Rectal smooth muscle tissue (tissue), 1 donor: ENCODE measurements at regions not wholly inside any gene's neighbourhood (a gene's known extent, or its start where the extent isn't known, plus 50 kb on each side); places are given as distances from the start of the nearest gene placed in this dataset.

Source experiments
- H3K27ac ChIP-seq: one replicate; pipeline ENCODE4 v1.7.0; 2013; ENCODE audit warnings: low read depth, low read length, inconsistent platforms
- H3K27me3 ChIP-seq: one replicate; pipeline ENCODE4 v1.7.0; 2013; ENCODE audit warnings: low read length; ENCODE audit not compliant: control insufficient read depth, insufficient read depth
- H3K36me3 ChIP-seq: one replicate; pipeline ENCODE4 v1.7.0; 2013; ENCODE audit warnings: low read length; ENCODE audit not compliant: control insufficient read depth, insufficient read depth
- H3K4me1 ChIP-seq: one replicate; pipeline ENCODE4 v1.7.0; 2013; ENCODE audit warnings: low read length; ENCODE audit not compliant: control insufficient read depth, insufficient read depth
- H3K4me3 ChIP-seq: one replicate; pipeline ENCODE4 v1.7.0; 2013; ENCODE audit warnings: low read length
- H3K9ac ChIP-seq: one replicate; pipeline ENCODE4 v1.7.0; 2013; ENCODE audit warnings: low read length

GRCh38 chr5:31137676-31138075 lies 55.8 kb upstream of the CDH6 start:
- no peaks in the 10 kb centered on the region for H3K36me3 ChIP-seq

GRCh38 chr5:31135542-31135941 lies 57.9 kb upstream of the CDH6 start:
- Histone ChIP-seq H3K36me3 (no peaks in the 10 kb centered on the region), H3K27me3 (no peaks in the 10 kb centered on the region), H3K9ac (no peak overlapping the region), H3K4me3 (no peak overlapping the region), H3K27ac (no peak overlapping the region), H3K4me1 (no peaks in the 10 kb centered on the region)

More at GRCh38 chr5:31137676-31138075, 55.8 kb upstream of the CDH6 start:
- H3K27me3 ChIP-seq: no peaks in the 10 kb centered on the region
- no peaks in the 10 kb centered on the region for H3K4me1 ChIP-seq
- no peak overlapping the region for H3K9ac ChIP-seq
- H3K4me3 ChIP-seq: no peak overlapping the region
- no peak overlapping the region for H3K27ac ChIP-seq

- H3K27ac ChIP-seq: no peak overlapping the region
- no peaks in the 10 kb centered on the region for H3K36me3 ChIP-seq
- no peaks in the 10 kb centered on the region for H3K27me3 ChIP-seq
- no peak overlapping the region for H3K9ac ChIP-seq
- no peak overlapping the region for H3K4me3 ChIP-seq
- no peaks in the 10 kb centered on the region for H3K4me1 ChIP-seq
These were observed 60.0 kb upstream of the CDH6 start for GRCh38 chr5:31133488-31133887.

GRCh38 chr5:31131381-31131891 lies 62.0 kb upstream of the CDH6 start:
- Histone ChIP-seq H3K9ac (no peak overlapping the region), H3K4me3 (no peak overlapping the region), H3K27ac (no peak overlapping the region), H3K36me3 (no peaks in the 10 kb centered on the region), H3K27me3 (no peaks in the 10 kb centered on the region), H3K4me1 (no peaks in the 10 kb centered on the region)

- no peak overlapping the region for H3K9ac ChIP-seq
- no peaks in the 10 kb centered on the region for H3K4me1 ChIP-seq
- no peak overlapping the region for H3K4me3 ChIP-seq
- H3K27me3 ChIP-seq: no peaks in the 10 kb centered on the region
- H3K27ac ChIP-seq: no peak overlapping the region
- H3K36me3 ChIP-seq: no peaks in the 10 kb centered on the region
These were observed 62.8 kb upstream of the CDH6 start for GRCh38 chr5:31130676-31131075.

- no peak overlapping the region for H3K9ac ChIP-seq
- H3K4me1 ChIP-seq: no peaks in the 10 kb centered on the region
- no peak overlapping the region for H3K4me3 ChIP-seq
- H3K36me3 ChIP-seq: no peaks in the 10 kb centered on the region
- H3K27me3 ChIP-seq: no peaks in the 10 kb centered on the region
- no peak overlapping the region for H3K27ac ChIP-seq
These were observed 68.7 kb upstream of the CDH6 start for GRCh38 chr5:31124651-31125305.

- H3K27ac ChIP-seq: no peak overlapping the region
- no peaks in the 10 kb centered on the region for H3K27me3 ChIP-seq
- no peaks in the 10 kb centered on the region for H3K4me1 ChIP-seq
- H3K36me3 ChIP-seq: no peaks in the 10 kb centered on the region
- H3K4me3 ChIP-seq: no peak overlapping the region
- H3K9ac ChIP-seq: no peak overlapping the region
These were observed 69.5 kb upstream of the CDH6 start for GRCh38 chr5:31124026-31124425.

GRCh38 chr5:31122998-31123951 lies 70.2 kb upstream of the CDH6 start:
- H3K9ac ChIP-seq: no peak overlapping the region
- no peaks in the 10 kb centered on the region for H3K4me1 ChIP-seq
- H3K27me3 ChIP-seq: no peaks in the 10 kb centered on the region
- H3K27ac ChIP-seq: no peak overlapping the region
- no peaks in the 10 kb centered on the region for H3K36me3 ChIP-seq
- no peak overlapping the region for H3K4me3 ChIP-seq

- Histone ChIP-seq H3K4me3 (no peak overlapping the region), H3K27me3 (no peaks in the 10 kb centered on the region), H3K27ac (no peak overlapping the region), H3K4me1 (no peaks in the 10 kb centered on the region), H3K9ac (no peak overlapping the region), H3K36me3 (no peaks in the 10 kb centered on the region)
These were observed 72.3 kb upstream of the CDH6 start for GRCh38 chr5:31121224-31121623.

- no peak overlapping the region for H3K9ac ChIP-seq
- no peaks in the 10 kb centered on the region for H3K4me1 ChIP-seq
- H3K27ac ChIP-seq: no peak overlapping the region
- no peak overlapping the region for H3K4me3 ChIP-seq
- no peaks in the 10 kb centered on the region for H3K27me3 ChIP-seq
- no peaks in the 10 kb centered on the region for H3K36me3 ChIP-seq
These were observed 72.9 kb upstream of the CDH6 start for GRCh38 chr5:31120642-31120948.

- Histone ChIP-seq H3K4me1 (no peaks in the 10 kb centered on the region), H3K27ac (no peak overlapping the region), H3K27me3 (no peaks in the 10 kb centered on the region), H3K36me3 (no peaks in the 10 kb centered on the region), H3K4me3 (no peak overlapping the region), H3K9ac (no peak overlapping the region)
These were observed 73.4 kb upstream of the CDH6 start for GRCh38 chr5:31119938-31120641.

- no peaks in the 10 kb centered on the region for H3K4me1 ChIP-seq
- H3K36me3 ChIP-seq: no peaks in the 10 kb centered on the region
- H3K9ac ChIP-seq: no peak overlapping the region
- H3K4me3 ChIP-seq: no peak overlapping the region
- H3K27ac ChIP-seq: no peak overlapping the region
- H3K27me3 ChIP-seq: no peaks in the 10 kb centered on the region
These were observed 76.9 kb upstream of the CDH6 start for GRCh38 chr5:31116466-31117031.
